ENCODE measurements at regions not wholly inside any gene's neighbourhood (a gene's known extent, or its start where the extent isn't known, plus 50 kb on each side); places are given as distances from the start of the nearest gene placed in this dataset.

GRCh38 chrX:67408423-67409079, 135.3 kb upstream of the AR start:
- TF ChIP-seq POLR2A (IDR thresholded peaks at IDR 0.05; ENCODE audit: borderline replicate concordance, extremely low read depth, insufficient read depth, insufficient read length) (no peak), ELF1 (IDR thresholded peaks at IDR 0.05; ENCODE audit: borderline replicate concordance, low read depth) (no peak), CTCF (IDR thresholded peaks at IDR 0.05 in 2 of 3, conservative IDR thresholded peaks at IDR 0.05 in 1 of 3; ENCODE audit: borderline replicate concordance in 1 of 3, insufficient read depth in 1 of 3, low read depth in 2 of 3, low read length in 2 of 3) (no peak), REST (IDR thresholded peaks at IDR 0.05; ENCODE audit: low read depth) (no peak), SIN3A (IDR thresholded peaks at IDR 0.05; ENCODE audit: low read depth) (no peak), TCF7L2 (IDR thresholded peaks at IDR 0.05; ENCODE audit: borderline replicate concordance, extremely low read depth, insufficient read depth, insufficient read length) (no peak), SP1 (IDR thresholded peaks at IDR 0.05; ENCODE audit: low read depth) (no peak), FOSL1 (IDR thresholded peaks at IDR 0.05; ENCODE audit: low read depth) (no peak), SRF (IDR thresholded peaks at IDR 0.05; ENCODE audit: low read depth) (no peak), EGR1 (IDR thresholded peaks at IDR 0.05; ENCODE audit: low read depth) (no peak), CEBPB (IDR thresholded peaks at IDR 0.05; ENCODE audit: low read depth) (no peak), POLR2AphosphoS5 (IDR thresholded peaks at IDR 0.05; ENCODE audit: low read depth, low read length) (no peak)

Data from HCT116 (cell line).